ENCODE measurements at regions not wholly inside any gene's neighbourhood (a gene's known extent, or its start where the extent isn't known, plus 50 kb on each side); places are given as distances from the start of the nearest gene placed in this dataset.

GRCh38 chr10:106032450-106033002 is 1132.0 kb downstream of the SORCS1 start:
- Histone ChIP-seq H3K4ac (ENCODE audit: low read depth, low read length) (no peak overlapping the region), H3K27ac (ENCODE audit: insufficient read depth, low read length) (no peak overlapping the region), H3K18ac (ENCODE audit: low read depth, low read length) (no peak overlapping the region), H3K9me1 (ENCODE audit: insufficient read depth, low read length) (no peaks in the 10 kb centered on the region), H3K4me1 (ENCODE audit: control insufficient read depth, insufficient read depth, low read length) (no peaks in the 10 kb centered on the region), H2AFZ (replicated peaks; ENCODE audit: low read length, poor library complexity) (no peak overlapping the region), H2AK5ac (ENCODE audit: low read depth, low read length) (no peak overlapping the region), H3K9ac (ENCODE audit: low read depth, low read length) (no peak overlapping the region), H3K9me3 (ENCODE audit: control insufficient read depth, insufficient read depth, low read length) (0 out of 2 replicates have a peak, but pooled peaks cover 5% of the 10 kb centered on the region), H3K79me1 (ENCODE audit: low read depth in 1 of 2, low read length in 2 of 2) (no peaks in the 10 kb centered on the region), H3K56ac (ENCODE audit: extremely low read depth, insufficient read depth, low read length) (no peak overlapping the region), H2BK15ac (ENCODE audit: low read depth, low read length) (no peak overlapping the region), H2BK120ac (ENCODE audit: low read depth, low read length) (no peak overlapping the region), H3K4me3 (ENCODE audit: insufficient read depth, low read depth, low read length) (no peak overlapping the region), H4K91ac (ENCODE audit: insufficient read depth, low read depth, low read length) (no peak overlapping the region), H2AK9ac (replicated peaks; ENCODE audit: low read depth, low read length, poor library complexity) (no peak overlapping the region), H4K8ac (ENCODE audit: low read depth in 2 of 2, low read length in 2 of 2) (no peak overlapping the region), H4K5ac (ENCODE audit: low read depth, low read length) (no peak overlapping the region), H3K14ac (replicated peaks; ENCODE audit: low read depth, low read length) (no peak overlapping the region), H3K23ac (ENCODE audit: low read depth, low read length) (no peak overlapping the region), H2BK5ac (ENCODE audit: low read depth, low read length, poor library complexity, severe bottlenecking) (no peak overlapping the region), H4K20me1 (ENCODE audit: insufficient read depth, low read length) (no peaks in the 10 kb centered on the region), H3K4me2 (ENCODE audit: low read depth, low read length) (no peak overlapping the region), H3K27me3 (ENCODE audit: control insufficient read depth, insufficient read depth, low read length) (no peaks in the 10 kb centered on the region), H2BK20ac (ENCODE audit: low read depth, low read length) (no peak overlapping the region), H3K36me3 (ENCODE audit: control insufficient read depth, insufficient read depth, low read length) (no peaks in the 10 kb centered on the region)
- ATAC-seq (ENCODE audit: low read depth), result no peak
- TF ChIP-seq RAD21 (IDR thresholded peaks at IDR 0.05; ENCODE audit: low read length), result no peak
- TF ChIP-seq CEBPB (IDR thresholded peaks at IDR 0.05; ENCODE audit: low read depth, low read length), result no peak
- no peak for TF ChIP-seq USF2 (IDR thresholded peaks at IDR 0.05; ENCODE audit: low read depth, low read length)
- TF ChIP-seq MXI1 (IDR thresholded peaks at IDR 0.05; ENCODE audit: borderline replicate concordance, low read depth, low read length), result no peak
- no peak for TF ChIP-seq RCOR1 (IDR thresholded peaks at IDR 0.05; ENCODE audit: insufficient replicate concordance, low read length)
- no peak for TF ChIP-seq BHLHE40 (IDR thresholded peaks at IDR 0.05; ENCODE audit: low read depth, low read length)
- no peak for TF ChIP-seq MAZ (IDR thresholded peaks at IDR 0.05; ENCODE audit: borderline replicate concordance, low read depth, low read length)
- TF ChIP-seq NFE2L2 (IDR thresholded peaks at IDR 0.05; ENCODE audit: low read depth, low read length), result no peak
- no peak for TF ChIP-seq ELK1 (IDR thresholded peaks at IDR 0.05; ENCODE audit: borderline replicate concordance, low read depth, low read length)
- TF ChIP-seq MAFK (IDR thresholded peaks at IDR 0.05; ENCODE audit: low read depth, low read length), result no peak
- TF ChIP-seq POLR2A (IDR thresholded peaks at IDR 0.05; ENCODE audit: low read depth, low read length), result no peak
- no peak for TF ChIP-seq RFX5 (IDR thresholded peaks at IDR 0.05; ENCODE audit: low read depth, low read length)
- no peak for TF ChIP-seq CTCF (conservative IDR thresholded peaks at IDR 0.05; ENCODE audit: low read depth, low read length)
- no peak for TF ChIP-seq CHD1 (IDR thresholded peaks at IDR 0.05; ENCODE audit: low read depth, low read length)
- TF ChIP-seq SMC3 (IDR thresholded peaks at IDR 0.05; ENCODE audit: low read depth, low read length), result no peak
- intact Hi-C loops (cut with micrococcal nuclease), result no loop called here
- no CpG with 5 or more reads among the region's 1 CpG for WGBS, 2 experiments (ENCODE audit: extremely low coverage in 2 of 2, insufficient read length in 1 of 2)
- CTCF ChIA-PET, result no interaction called here
- in situ Hi-C loops (cut with MboI; ENCODE audit: low sequenced_read_pairs), result no loop called here
- POLR2A ChIA-PET (ENCODE audit: unreplicated experiment), result no interaction called here
- dilution Hi-C loops (cut with HindIII; ENCODE audit: low sequenced_read_pairs, unreplicated experiment), result no loop called here
- DNase-seq, result no peak
- no TSS peak for BruUV-seq (replicated peaks)
